GM23338 (cell line): ENCODE measurements at regions not wholly inside any gene's neighbourhood (a gene's known extent, or its start where the extent isn't known, plus 50 kb on each side); places are given as distances from the start of the nearest gene placed in this dataset.
A peak's percentile ranks its signal among the peaks of the same experiment; 100 is the strongest.

Experiments
- ATAC-seq: fragments of 200-7000 bp; cut with Tn5 transposase; 3 replicates; pipeline ENCODE4 v1.9.1; 2020
- DNase-seq: peaks from one replicate; pipeline ENCODE4 v3.0.0-alpha.2; 2015; ENCODE audit warnings: low spot score
- H2AFZ ChIP-seq: fragments of 200-600 bp; sonication (generic); 2 replicates; pipeline ENCODE4 v1.8.0; 2016; ENCODE audit warnings: antibody characterized with exemption, mild to moderate bottlenecking, moderate library complexity
- H3F3A ChIP-seq: fragments of 200-600 bp; sonication (generic); replicated peaks from 2 replicates; pipeline ENCODE4 v1.8.0; 2017; ENCODE audit warnings: antibody characterized with exemption, mixed run types, low read depth
- H3K27ac ChIP-seq: fragments of 200-600 bp; sonication (generic); 2 replicates; pipeline ENCODE4 v1.6.1; 2016; ENCODE audit warnings: low read depth
- H3K27me3 ChIP-seq: fragments of 200-600 bp; sonication (generic); 2 replicates; pipeline ENCODE4 v1.8.0; 2016; ENCODE audit warnings: mild to moderate bottlenecking, mixed run types, moderate library complexity; ENCODE audit not compliant: insufficient read depth
- H3K36me3 ChIP-seq: fragments of 200-600 bp; sonication (generic); 2 replicates; pipeline ENCODE4 v1.8.0; 2016; ENCODE audit warnings: mild to moderate bottlenecking; ENCODE audit not compliant: insufficient read depth
- H3K4me1 ChIP-seq: fragments of 200-600 bp; sonication (generic); 2 replicates; pipeline ENCODE4 v1.8.0; 2016; ENCODE audit warnings: mild to moderate bottlenecking, moderate library complexity; ENCODE audit not compliant: insufficient read depth
- H3K4me2 ChIP-seq: fragments of 200-600 bp; sonication (generic); 2 replicates; pipeline ENCODE4 v1.7.1; 2017; ENCODE audit warnings: mixed run types
- H3K4me3 ChIP-seq: fragments of 200-600 bp; sonication (generic); 2 replicates; pipeline ENCODE4 v1.6.1; 2016; ENCODE audit warnings: mixed run types
- H3K79me2 ChIP-seq: fragments of 200-600 bp; sonication (generic); replicated peaks from 2 replicates; pipeline ENCODE4 v1.8.0; 2017; ENCODE audit warnings: mild to moderate bottlenecking; ENCODE audit not compliant: insufficient read depth
- H3K9me2 ChIP-seq: fragments of 200-600 bp; sonication (generic); 2 replicates; pipeline ENCODE4 v1.8.0; 2017; ENCODE audit not compliant: insufficient read depth
- H4K20me1 ChIP-seq: fragments of 200-600 bp; sonication (generic); replicated peaks from 2 replicates; pipeline ENCODE4 v1.8.0; 2017; ENCODE audit warnings: mild to moderate bottlenecking; ENCODE audit not compliant: insufficient read depth
- H3K27ac Mint-ChIP-seq: 2 replicates; pipeline ENCODE4 v1.8.0; 2020; ENCODE audit warnings: inconsistent platforms, mild to moderate bottlenecking, moderate library complexity, mixed read lengths
- H3K27me3 Mint-ChIP-seq: 3 replicates; pipeline ENCODE4 v1.8.0; 2022; ENCODE audit warnings: low read depth, mild to moderate bottlenecking, moderate library complexity, mixed read lengths, inconsistent platforms; ENCODE audit not compliant: insufficient read depth, poor library complexity
- H3K36me3 Mint-ChIP-seq: 3 replicates; pipeline ENCODE4 v1.8.0; 2021; ENCODE audit warnings: low read depth, mild to moderate bottlenecking, inconsistent platforms, moderate library complexity, mixed read lengths
- H3K4me1 Mint-ChIP-seq: 3 replicates; pipeline ENCODE4 v1.8.0; 2020; ENCODE audit warnings: mild to moderate bottlenecking, inconsistent platforms, mixed read lengths
- H3K4me3 Mint-ChIP-seq: 3 replicates; pipeline ENCODE4 v1.8.0; 2021; ENCODE audit warnings: moderate library complexity, mild to moderate bottlenecking, inconsistent platforms, mixed read lengths
- H3K9me3 Mint-ChIP-seq: 3 replicates; pipeline ENCODE4 v1.8.0; 2020; ENCODE audit warnings: moderate library complexity, mild to moderate bottlenecking, inconsistent platforms, mixed read lengths
- CREB1 ChIP-seq: fragments of 250-450 bp; sonication (Bioruptor Pico); IDR thresholded peaks from 2 replicates; pipeline ENCODE4 v1.5.0; 2020; ENCODE audit warnings: low read depth, mild to moderate bottlenecking, moderate library complexity
- EZH2 ChIP-seq: fragments of 200-600 bp; sonication (generic); IDR thresholded peaks from one replicate; pipeline ENCODE4 v1.8.0; 2017; ENCODE audit warnings: antibody characterized with exemption, mild to moderate bottlenecking, low read depth; ENCODE audit not compliant: unreplicated experiment
- EZH2phosphoT487 ChIP-seq: fragments of 200-600 bp; sonication (generic); IDR thresholded peaks from one replicate; pipeline ENCODE4 v1.8.1; 2018; ENCODE audit warnings: antibody characterized with exemption; ENCODE audit not compliant: unreplicated experiment
- JUNB ChIP-seq: IDR thresholded peaks from one replicate; pipeline ENCODE4 v1.6.1; 2016; ENCODE audit warnings: antibody characterized with exemption; ENCODE audit not compliant: unreplicated experiment
- NANOG ChIP-seq: IDR thresholded peaks from 2 replicates; pipeline ENCODE4 v1.6.1; 2016; ENCODE audit warnings: antibody characterized with exemption, borderline replicate concordance
- ZNF114 ChIP-seq: fragments of 250-450 bp; sonication (Bioruptor Pico); IDR thresholded peaks from 2 replicates; pipeline ENCODE4 v1.5.0; 2020; ENCODE audit warnings: mild to moderate bottlenecking, moderate library complexity
- ZNF331 ChIP-seq: fragments of 250-450 bp; sonication (Bioruptor Pico); IDR thresholded peaks from 2 replicates; pipeline ENCODE4 v1.5.0; 2020; ENCODE audit warnings: low read depth, mild to moderate bottlenecking, moderate library complexity
- TF ChIP-seq, protein P1 (sequence below): IDR thresholded peaks from 2 replicates; pipeline ENCODE4 v1.6.1; 2016; ENCODE audit warnings: antibody characterized with exemption
- TF ChIP-seq, protein P2 (sequence below): IDR thresholded peaks from one replicate; pipeline ENCODE4 v1.6.1; 2018; ENCODE audit warnings: antibody characterized with exemption; ENCODE audit not compliant: unreplicated experiment
- TF ChIP-seq, protein P3 (sequence below): fragments of 250-450 bp; sonication (Bioruptor Pico); IDR thresholded peaks from 2 replicates; pipeline ENCODE4 v1.5.0; 2020; ENCODE audit warnings: mild to moderate bottlenecking, moderate library complexity

DNA sequence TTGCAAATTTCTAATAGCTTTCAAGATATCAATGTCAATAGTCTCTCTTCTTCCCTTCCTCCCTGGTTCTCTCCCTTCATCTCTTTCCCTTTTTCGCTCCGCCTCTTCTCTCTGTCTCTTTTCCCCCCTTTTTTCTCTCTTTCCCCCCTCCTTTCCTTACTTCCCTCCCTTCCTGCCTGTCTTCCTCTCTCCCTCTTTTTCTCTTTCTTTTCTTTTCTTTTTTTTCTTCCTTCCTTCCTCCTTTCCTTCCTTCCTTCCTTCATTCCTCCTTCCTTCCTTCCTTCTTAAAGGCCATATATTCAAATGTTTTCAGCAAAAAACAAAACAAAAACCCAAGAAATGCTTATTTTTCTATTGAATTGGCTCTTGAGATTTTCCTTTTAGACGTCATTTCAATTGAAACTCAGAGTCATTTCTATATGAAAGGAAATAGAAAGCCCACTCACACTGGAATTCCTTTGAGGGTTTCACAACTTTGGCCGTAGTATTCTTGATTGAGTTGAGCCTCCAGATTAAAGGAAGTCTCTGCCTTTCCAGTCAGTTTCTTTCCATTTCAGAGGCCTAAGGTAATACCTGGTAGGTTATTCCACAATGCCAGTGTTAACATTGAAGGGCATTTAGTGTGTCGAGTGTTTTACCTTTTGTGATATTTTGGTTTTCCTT lies 551.5 kb downstream of the LMO4 start (continued):
- TF ChIP-seq, protein P1, sequence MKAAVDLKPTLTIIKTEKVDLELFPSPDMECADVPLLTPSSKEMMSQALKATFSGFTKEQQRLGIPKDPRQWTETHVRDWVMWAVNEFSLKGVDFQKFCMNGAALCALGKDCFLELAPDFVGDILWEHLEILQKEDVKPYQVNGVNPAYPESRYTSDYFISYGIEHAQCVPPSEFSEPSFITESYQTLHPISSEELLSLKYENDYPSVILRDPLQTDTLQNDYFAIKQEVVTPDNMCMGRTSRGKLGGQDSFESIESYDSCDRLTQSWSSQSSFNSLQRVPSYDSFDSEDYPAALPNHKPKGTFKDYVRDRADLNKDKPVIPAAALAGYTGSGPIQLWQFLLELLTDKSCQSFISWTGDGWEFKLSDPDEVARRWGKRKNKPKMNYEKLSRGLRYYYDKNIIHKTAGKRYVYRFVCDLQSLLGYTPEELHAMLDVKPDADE, result no peak
- TF ChIP-seq EZH2 (no peak), CREB1 (CRISPR knock-in tag) (no peak), ZNF114 (no peak), EZH2phosphoT487 (no peak), ZNF331 (CRISPR knock-in tag) (no peak)
- TF ChIP-seq, protein P2, sequence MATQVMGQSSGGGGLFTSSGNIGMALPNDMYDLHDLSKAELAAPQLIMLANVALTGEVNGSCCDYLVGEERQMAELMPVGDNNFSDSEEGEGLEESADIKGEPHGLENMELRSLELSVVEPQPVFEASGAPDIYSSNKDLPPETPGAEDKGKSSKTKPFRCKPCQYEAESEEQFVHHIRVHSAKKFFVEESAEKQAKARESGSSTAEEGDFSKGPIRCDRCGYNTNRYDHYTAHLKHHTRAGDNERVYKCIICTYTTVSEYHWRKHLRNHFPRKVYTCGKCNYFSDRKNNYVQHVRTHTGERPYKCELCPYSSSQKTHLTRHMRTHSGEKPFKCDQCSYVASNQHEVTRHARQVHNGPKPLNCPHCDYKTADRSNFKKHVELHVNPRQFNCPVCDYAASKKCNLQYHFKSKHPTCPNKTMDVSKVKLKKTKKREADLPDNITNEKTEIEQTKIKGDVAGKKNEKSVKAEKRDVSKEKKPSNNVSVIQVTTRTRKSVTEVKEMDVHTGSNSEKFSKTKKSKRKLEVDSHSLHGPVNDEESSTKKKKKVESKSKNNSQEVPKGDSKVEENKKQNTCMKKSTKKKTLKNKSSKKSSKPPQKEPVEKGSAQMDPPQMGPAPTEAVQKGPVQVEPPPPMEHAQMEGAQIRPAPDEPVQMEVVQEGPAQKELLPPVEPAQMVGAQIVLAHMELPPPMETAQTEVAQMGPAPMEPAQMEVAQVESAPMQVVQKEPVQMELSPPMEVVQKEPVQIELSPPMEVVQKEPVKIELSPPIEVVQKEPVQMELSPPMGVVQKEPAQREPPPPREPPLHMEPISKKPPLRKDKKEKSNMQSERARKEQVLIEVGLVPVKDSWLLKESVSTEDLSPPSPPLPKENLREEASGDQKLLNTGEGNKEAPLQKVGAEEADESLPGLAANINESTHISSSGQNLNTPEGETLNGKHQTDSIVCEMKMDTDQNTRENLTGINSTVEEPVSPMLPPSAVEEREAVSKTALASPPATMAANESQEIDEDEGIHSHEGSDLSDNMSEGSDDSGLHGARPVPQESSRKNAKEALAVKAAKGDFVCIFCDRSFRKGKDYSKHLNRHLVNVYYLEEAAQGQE, result no peak

DNA sequence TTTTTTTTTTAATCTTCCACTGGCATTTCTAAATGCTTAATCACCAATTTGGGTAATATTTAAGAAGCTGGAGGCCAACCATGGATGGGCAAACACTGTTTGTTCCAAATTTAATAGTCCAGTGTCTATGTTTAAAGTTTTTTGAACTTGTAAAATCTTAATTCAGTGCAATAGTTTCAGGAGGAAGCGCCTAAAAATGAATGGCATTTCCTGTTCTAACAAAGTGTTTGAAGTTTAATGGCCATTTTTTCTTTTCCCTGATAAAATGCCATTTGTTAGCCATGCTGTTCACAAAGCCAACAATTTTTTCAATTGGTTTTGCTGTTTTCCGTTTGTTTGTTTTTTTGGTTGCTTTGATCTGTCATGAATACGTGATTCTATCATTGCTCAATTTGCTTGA lies 552.1 kb downstream of the LMO4 start:
- H2AFZ ChIP-seq, result no peak overlapping the region
- H3F3A ChIP-seq, result no peaks in the 10 kb centered on the region
- H4K20me1 ChIP-seq, result no peaks in the 10 kb centered on the region
- Mint-ChIP-seq H3K36me3 (peaks cover 5% of the 10 kb centered on the region), H3K4me3 (no peak overlapping the region), H3K4me1 (no peaks in the 10 kb centered on the region), H3K9me3 (peaks cover 11% of the 10 kb centered on the region), H3K27ac (no peak overlapping the region), H3K27me3 (no peaks in the 10 kb centered on the region)
- ATAC-seq (no peak), DNase-seq (no peak)
- no peak overlapping the region; the same call in 1 of the 2 replicates for H3K4me2 ChIP-seq
- no peaks in the 10 kb centered on the region; the same call in 1 of the 2 replicates for H3K9me2 ChIP-seq
- no peaks in the 10 kb centered on the region for H3K27me3 ChIP-seq
- TF ChIP-seq ZNF331 (CRISPR knock-in tag), result no peak
- H3K4me3 ChIP-seq, result no peak overlapping the region
- H3K27ac ChIP-seq, result no peak overlapping the region
- H3K4me1 ChIP-seq, result no peaks in the 10 kb centered on the region
- H3K36me3 ChIP-seq, result no peaks in the 10 kb centered on the region
- H3K79me2 ChIP-seq, result no peaks in the 10 kb centered on the region

DNA sequence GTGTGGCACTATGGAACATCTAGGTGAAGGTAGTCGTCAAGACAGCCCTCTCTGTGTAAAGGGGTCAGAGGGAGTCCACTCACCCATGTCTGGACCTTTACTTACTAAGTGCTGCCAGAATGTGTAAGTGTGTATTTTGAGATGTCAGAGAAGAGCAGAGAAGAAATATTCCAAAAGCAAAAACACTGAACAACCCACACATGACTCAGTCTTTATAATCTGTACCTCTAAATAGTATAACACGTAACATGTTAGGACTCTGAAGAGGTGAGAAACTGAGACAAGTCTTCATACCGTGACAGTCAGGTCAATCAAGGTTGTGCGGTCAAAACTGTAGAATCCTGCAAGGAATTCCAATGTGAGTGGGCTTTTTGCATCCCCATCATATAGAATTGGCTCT lies 555.2 kb downstream of the LMO4 start:
- H3K36me3 ChIP-seq, result no peaks in the 10 kb centered on the region
- Mint-ChIP-seq H3K4me1 (no peaks in the 10 kb centered on the region), H3K36me3 (peaks cover 5% of the 10 kb centered on the region), H3K27ac (no peak overlapping the region), H3K9me3 (peaks cover 11% of the 10 kb centered on the region), H3K27me3 (no peaks in the 10 kb centered on the region), H3K4me3 (no peak overlapping the region)
- no peak overlapping the region for H3K4me3 ChIP-seq
- no peaks in the 10 kb centered on the region for H3K4me1 ChIP-seq
- 0 out of 2 replicates have a peak overlapping the region, but pooled peaks have one; percentile 35 for H2AFZ ChIP-seq
- no peak overlapping the region for H3K4me2 ChIP-seq
- no peak for DNase-seq
- H3K27me3 ChIP-seq, result no peaks in the 10 kb centered on the region
- H3F3A ChIP-seq, result no peaks in the 10 kb centered on the region
- peaks cover 5% of the 10 kb centered on the region; the same call in 1 of the 2 replicates for H3K9me2 ChIP-seq
- H3K79me2 ChIP-seq, result no peaks in the 10 kb centered on the region
- no peak for ATAC-seq
- no peak overlapping the region for H3K27ac ChIP-seq
- no peaks in the 10 kb centered on the region for H4K20me1 ChIP-seq
- no peak for TF ChIP-seq JUNB
- no peak for TF ChIP-seq NANOG
- TF ChIP-seq, protein P3, sequence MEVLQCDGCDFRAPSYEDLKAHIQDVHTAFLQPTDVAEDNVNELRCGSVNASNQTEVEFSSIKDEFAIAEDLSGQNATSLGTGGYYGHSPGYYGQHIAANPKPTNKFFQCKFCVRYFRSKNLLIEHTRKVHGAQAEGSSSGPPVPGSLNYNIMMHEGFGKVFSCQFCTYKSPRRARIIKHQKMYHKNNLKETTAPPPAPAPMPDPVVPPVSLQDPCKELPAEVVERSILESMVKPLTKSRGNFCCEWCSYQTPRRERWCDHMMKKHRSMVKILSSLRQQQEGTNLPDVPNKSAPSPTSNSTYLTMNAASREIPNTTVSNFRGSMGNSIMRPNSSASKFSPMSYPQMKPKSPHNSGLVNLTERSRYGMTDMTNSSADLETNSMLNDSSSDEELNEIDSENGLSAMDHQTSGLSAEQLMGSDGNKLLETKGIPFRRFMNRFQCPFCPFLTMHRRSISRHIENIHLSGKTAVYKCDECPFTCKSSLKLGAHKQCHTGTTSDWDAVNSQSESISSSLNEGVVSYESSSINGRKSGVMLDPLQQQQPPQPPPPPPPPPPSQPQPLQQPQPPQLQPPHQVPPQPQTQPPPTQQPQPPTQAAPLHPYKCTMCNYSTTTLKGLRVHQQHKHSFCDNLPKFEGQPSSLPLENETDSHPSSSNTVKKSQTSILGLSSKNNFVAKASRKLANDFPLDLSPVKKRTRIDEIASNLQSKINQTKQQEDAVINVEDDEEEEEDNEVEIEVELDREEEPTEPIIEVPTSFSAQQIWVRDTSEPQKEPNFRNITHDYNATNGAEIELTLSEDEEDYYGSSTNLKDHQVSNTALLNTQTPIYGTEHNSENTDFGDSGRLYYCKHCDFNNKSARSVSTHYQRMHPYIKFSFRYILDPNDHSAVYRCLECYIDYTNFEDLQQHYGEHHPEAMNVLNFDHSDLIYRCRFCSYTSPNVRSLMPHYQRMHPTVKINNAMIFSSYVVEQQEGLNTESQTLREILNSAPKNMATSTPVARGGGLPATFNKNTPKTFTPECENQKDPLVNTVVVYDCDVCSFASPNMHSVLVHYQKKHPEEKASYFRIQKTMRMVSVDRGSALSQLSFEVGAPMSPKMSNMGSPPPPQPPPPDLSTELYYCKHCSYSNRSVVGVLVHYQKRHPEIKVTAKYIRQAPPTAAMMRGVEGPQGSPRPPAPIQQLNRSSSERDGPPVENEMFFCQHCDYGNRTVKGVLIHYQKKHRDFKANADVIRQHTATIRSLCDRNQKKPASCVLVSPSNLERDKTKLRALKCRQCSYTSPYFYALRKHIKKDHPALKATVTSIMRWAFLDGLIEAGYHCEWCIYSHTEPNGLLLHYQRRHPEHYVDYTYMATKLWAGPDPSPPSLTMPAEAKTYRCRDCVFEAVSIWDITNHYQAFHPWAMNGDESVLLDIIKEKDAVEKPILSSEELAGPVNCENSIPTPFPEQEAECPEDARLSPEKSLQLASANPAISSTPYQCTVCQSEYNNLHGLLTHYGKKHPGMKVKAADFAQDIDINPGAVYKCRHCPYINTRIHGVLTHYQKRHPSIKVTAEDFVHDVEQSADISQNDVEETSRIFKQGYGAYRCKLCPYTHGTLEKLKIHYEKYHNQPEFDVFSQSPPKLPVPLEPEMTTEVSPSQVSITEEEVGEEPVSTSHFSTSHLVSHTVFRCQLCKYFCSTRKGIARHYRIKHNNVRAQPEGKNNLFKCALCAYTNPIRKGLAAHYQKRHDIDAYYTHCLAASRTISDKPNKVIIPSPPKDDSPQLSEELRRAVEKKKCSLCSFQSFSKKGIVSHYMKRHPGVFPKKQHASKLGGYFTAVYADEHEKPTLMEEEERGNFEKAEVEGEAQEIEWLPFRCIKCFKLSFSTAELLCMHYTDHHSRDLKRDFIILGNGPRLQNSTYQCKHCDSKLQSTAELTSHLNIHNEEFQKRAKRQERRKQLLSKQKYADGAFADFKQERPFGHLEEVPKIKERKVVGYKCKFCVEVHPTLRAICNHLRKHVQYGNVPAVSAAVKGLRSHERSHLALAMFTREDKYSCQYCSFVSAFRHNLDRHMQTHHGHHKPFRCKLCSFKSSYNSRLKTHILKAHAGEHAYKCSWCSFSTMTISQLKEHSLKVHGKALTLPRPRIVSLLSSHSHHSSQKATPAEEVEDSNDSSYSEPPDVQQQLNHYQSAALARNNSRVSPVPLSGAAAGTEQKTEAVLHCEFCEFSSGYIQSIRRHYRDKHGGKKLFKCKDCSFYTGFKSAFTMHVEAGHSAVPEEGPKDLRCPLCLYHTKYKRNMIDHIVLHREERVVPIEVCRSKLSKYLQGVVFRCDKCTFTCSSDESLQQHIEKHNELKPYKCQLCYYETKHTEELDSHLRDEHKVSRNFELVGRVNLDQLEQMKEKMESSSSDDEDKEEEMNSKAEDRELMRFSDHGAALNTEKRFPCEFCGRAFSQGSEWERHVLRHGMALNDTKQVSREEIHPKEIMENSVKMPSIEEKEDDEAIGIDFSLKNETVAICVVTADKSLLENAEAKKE, result no peak
